ENCODE measurements at regions not wholly inside any gene's neighbourhood (a gene's known extent, or its start where the extent isn't known, plus 50 kb on each side); places are given as distances from the start of the nearest gene placed in this dataset.

DNA sequence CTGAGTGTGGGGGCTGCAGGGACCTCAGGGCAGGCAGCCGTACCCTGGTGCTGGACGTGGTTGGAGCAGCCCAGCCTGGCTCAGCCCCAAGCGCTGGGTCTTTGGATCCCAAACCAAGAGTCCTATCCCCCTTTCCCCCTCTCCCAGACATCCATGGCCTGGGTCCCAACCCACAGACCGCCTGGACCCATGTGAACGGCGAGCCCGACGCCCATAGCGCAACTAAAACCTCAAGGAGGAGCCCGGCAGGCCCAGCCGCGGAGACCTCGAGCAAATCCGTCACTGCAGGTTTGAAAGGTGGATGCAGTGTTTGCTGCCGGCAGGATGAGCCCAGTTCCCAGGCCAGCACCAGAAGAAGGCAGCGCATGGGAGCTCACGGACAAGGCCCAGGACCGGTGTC is 337.0 kb downstream of the BRD1 start:
- TF ChIP-seq, protein P1, sequence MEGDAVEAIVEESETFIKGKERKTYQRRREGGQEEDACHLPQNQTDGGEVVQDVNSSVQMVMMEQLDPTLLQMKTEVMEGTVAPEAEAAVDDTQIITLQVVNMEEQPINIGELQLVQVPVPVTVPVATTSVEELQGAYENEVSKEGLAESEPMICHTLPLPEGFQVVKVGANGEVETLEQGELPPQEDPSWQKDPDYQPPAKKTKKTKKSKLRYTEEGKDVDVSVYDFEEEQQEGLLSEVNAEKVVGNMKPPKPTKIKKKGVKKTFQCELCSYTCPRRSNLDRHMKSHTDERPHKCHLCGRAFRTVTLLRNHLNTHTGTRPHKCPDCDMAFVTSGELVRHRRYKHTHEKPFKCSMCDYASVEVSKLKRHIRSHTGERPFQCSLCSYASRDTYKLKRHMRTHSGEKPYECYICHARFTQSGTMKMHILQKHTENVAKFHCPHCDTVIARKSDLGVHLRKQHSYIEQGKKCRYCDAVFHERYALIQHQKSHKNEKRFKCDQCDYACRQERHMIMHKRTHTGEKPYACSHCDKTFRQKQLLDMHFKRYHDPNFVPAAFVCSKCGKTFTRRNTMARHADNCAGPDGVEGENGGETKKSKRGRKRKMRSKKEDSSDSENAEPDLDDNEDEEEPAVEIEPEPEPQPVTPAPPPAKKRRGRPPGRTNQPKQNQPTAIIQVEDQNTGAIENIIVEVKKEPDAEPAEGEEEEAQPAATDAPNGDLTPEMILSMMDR (IDR thresholded peaks at IDR 0.05; ENCODE audit: borderline replicate concordance, insufficient read depth, low read depth, low read length): no peak
- no peak overlapping the region for H3K4me3 ChIP-seq (ENCODE audit: low read depth, low read length)

DNA sequence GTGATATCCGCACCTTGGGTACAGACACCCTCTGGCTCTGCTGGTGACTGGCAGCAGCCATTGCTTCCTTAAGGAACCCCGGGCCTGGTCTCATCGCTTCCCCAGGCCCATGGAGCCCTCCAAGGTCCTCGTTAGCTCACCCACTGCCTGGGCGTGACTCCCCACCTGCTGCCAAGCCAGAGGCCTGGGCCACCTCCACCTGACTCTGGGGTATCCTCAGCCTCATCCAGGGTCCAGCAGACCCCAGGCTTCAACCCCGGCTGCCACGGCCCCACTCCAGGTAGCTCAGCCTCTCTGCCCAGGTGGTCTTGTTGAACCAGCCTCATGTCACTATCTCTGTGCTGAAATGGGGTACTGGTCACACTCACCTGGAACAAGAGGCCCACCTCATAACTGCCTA is 337.9 kb downstream of the BRD1 start:
- TF ChIP-seq, protein P1 (IDR thresholded peaks at IDR 0.05; ENCODE audit: borderline replicate concordance, insufficient read depth, low read depth, low read length): no peak
- no peak overlapping the region for H3K4me3 ChIP-seq (ENCODE audit: low read depth, low read length)

DNA sequence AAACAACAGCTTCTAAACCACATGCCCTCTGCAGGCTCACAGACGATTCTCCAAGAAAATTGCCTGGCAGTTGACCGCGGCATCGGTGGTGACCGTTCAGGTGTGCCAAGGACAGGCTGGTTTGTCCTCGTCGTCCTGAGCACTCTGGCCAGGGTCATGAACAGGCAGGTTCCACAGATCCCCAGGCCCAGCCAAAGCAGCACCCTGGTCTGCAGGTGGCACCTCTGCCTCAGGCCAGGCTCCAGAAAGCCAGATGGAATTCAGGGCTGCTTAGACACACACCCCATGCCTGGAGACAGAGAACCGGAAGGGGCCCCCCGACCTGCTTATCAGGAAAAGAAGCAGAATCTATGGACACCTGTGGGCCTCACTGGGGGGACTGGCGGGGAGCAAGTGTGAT is 338.7 kb downstream of the BRD1 start:
- H3K4me3 ChIP-seq (ENCODE audit: low read depth, low read length): no peak overlapping the region
- TF ChIP-seq, protein P1 (IDR thresholded peaks at IDR 0.05; ENCODE audit: borderline replicate concordance, insufficient read depth, low read depth, low read length): no peak

DNA sequence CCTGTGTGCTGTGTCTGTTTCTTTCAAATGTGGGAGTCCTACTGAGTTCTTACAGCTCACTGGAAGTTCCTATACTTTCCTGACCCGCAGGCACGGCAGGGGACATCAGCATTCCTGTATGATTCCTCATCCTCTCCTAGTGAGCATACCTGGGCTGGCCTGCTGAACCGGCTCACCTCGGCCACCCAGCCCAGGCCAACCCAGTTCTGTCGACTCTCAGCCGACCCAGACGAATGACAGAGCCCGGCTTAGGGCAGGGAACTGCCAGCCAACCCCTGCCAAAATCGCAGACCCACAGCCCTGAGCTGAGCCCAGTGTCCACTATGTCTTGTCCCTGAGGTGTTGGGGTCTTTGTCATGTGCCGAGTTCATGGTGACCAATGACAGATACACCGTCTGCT is 339.7 kb downstream of the BRD1 start:
- TF ChIP-seq, protein P1 (IDR thresholded peaks at IDR 0.05; ENCODE audit: borderline replicate concordance, insufficient read depth, low read depth, low read length): no peak
- H3K4me3 ChIP-seq (ENCODE audit: low read depth, low read length): no peak overlapping the region

DNA sequence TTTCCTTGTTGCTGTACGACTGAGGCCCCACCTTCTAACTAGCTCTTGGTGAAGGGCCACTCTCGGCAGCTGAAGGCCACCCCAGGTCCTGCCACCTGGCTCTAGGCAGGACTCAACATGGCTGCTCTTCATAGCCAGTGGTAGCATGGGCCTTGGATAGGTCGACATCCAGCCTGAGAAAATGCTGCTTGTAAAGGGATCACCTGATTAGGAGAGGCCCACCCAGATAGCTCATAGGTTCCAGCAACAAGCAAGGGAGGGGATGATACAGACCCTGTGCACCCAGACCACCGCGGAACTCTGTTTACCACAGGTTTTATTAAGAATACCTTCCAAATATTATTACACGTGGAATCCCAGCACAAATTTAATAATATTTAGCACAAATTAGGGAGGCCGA is 341.4 kb downstream of the BRD1 start:
- TF ChIP-seq, protein P1 (IDR thresholded peaks at IDR 0.05; ENCODE audit: borderline replicate concordance, insufficient read depth, low read depth, low read length): no peak
- no peak overlapping the region for H3K4me3 ChIP-seq (ENCODE audit: low read depth, low read length)

DNA sequence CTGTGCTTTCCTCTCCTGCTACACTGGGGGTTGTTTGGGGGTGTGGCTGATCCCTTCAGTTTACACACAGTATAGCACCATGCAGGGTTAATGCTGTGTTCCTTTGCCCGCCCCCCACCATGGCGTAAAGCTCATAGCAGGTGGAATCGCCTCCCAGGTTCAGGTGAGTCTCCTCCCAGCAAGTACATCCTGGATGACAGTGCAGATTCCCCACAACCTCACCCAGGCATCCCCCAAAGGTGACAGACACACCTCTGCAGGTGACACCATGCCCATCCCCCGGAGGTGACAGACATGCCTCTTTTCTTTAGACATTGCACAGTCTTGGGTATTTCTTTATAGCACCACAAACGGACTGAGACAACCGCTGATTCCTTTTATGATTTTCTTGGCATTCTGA is 343.7 kb downstream of the BRD1 start:
- TF ChIP-seq, protein P1 (IDR thresholded peaks at IDR 0.05; ENCODE audit: borderline replicate concordance, insufficient read depth, low read depth, low read length): no peak
- no peak overlapping the region for H3K4me3 ChIP-seq (ENCODE audit: low read depth, low read length)

DNA sequence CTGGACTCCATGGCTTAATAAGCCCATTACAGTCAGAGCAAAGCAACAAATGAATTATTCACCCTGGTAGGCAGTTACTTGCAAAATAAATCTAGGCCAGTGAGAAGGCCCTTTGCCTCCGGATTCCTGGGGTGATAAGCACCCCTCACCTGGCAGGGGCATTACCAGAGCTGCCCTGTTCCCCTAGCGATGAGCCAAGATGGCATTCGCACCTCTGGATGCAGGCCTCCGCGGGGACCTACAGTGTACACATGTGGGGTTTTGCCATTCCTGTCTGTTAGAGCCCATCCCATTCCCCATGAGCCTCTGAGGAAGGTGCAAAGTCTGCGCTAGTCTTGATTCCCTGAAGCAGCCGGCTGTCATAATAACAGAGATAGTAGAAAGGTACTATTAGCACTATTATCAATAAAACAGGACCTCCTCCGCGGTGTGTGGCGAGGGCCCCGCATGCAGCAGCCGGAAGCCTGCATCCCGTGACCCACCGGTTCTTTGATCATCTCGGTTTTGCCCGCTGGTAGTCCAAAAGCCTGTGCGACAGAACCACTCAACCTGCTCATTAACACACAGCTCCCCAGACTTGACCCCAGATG is 344.3 kb downstream of the BRD1 start:
- TF ChIP-seq, protein P1 (IDR thresholded peaks at IDR 0.05; ENCODE audit: borderline replicate concordance, insufficient read depth, low read depth, low read length): no peak
- no peak overlapping the region for H3K4me3 ChIP-seq (ENCODE audit: low read depth, low read length)
